ENCODE measurements at regions not wholly inside any gene's neighbourhood (a gene's known extent, or its start where the extent isn't known, plus 50 kb on each side); places are given as distances from the start of the nearest gene placed in this dataset.
"Not testable (repeated sequence)": the region's sequence is repeated elsewhere in the genome, so short reads cannot be mapped to it uniquely, and the experiment has no call there.

- DNase-seq (ENCODE audit: low read depth in 1 of 2, low spot score in 1 of 2), result not testable (repeated sequence)
These were observed 53.0 kb upstream of the C1QTNF3 start for GRCh38 chr5:34096033-34096432.

- DNase-seq (ENCODE audit: low read depth in 1 of 2, low spot score in 1 of 2), result not testable (repeated sequence)
These were observed 56.9 kb upstream of the C1QTNF3 start for GRCh38 chr5:34099891-34100290.

- DNase-seq (ENCODE audit: low read depth in 1 of 2, low spot score in 1 of 2), result not testable (repeated sequence)
These were observed 58.6 kb upstream of the C1QTNF3 start for GRCh38 chr5:34101567-34101966.

- not testable (repeated sequence) for DNase-seq (ENCODE audit: low read depth in 1 of 2, low spot score in 1 of 2)
These were observed 65.9 kb upstream of the C1QTNF3 start for GRCh38 chr5:34108897-34109296.

GRCh38 chr5:34124280-34124679 is 81.3 kb upstream of the C1QTNF3 start:
- DNase-seq (ENCODE audit: low read depth in 1 of 2, low spot score in 1 of 2), result not testable (repeated sequence)

- DNase-seq (ENCODE audit: low read depth in 1 of 2, low spot score in 1 of 2), result not testable (repeated sequence)
These were observed 82.3 kb upstream of the C1QTNF3 start for GRCh38 chr5:34125354-34125753.

GRCh38 chr5:34126741-34127140 is 83.7 kb upstream of the C1QTNF3 start:
- not testable (repeated sequence) for DNase-seq (ENCODE audit: low read depth in 1 of 2, low spot score in 1 of 2)

- not testable (repeated sequence) for DNase-seq (ENCODE audit: low read depth in 1 of 2, low spot score in 1 of 2)
These were observed 84.8 kb upstream of the C1QTNF3 start for GRCh38 chr5:34127818-34128217.

GRCh38 chr5:34128890-34129289 is 85.9 kb upstream of the C1QTNF3 start:
- DNase-seq (ENCODE audit: low read depth in 1 of 2, low spot score in 1 of 2), result not testable (repeated sequence)

- not testable (repeated sequence) for DNase-seq (ENCODE audit: low read depth in 1 of 2, low spot score in 1 of 2)
These were observed 112.0 kb upstream of the C1QTNF3 start for GRCh38 chr5:34154988-34155387.

- not testable (repeated sequence) for DNase-seq (ENCODE audit: low read depth in 1 of 2, low spot score in 1 of 2)
These were observed 113.8 kb upstream of the C1QTNF3 start for GRCh38 chr5:34156703-34157414.

GRCh38 chr5:34160904-34161303 is 117.9 kb upstream of the C1QTNF3 start:
- DNase-seq (ENCODE audit: low read depth in 1 of 2, low spot score in 1 of 2), result not testable (repeated sequence)

GRCh38 chr5:34171398-34171797 is 128.4 kb upstream of the C1QTNF3 start:
- DNase-seq (ENCODE audit: low read depth in 1 of 2, low spot score in 1 of 2), result not testable (repeated sequence)

- DNase-seq (ENCODE audit: low read depth in 1 of 2, low spot score in 1 of 2), result not testable (repeated sequence)
These were observed 136.6 kb upstream of the C1QTNF3 start for GRCh38 chr5:34179453-34180190.

GRCh38 chr5:34180225-34180624 is 137.2 kb upstream of the C1QTNF3 start:
- not testable (repeated sequence) for DNase-seq (ENCODE audit: low read depth in 1 of 2, low spot score in 1 of 2)

- not testable (repeated sequence) for DNase-seq (ENCODE audit: low read depth in 1 of 2, low spot score in 1 of 2)
These were observed 138.1 kb upstream of the C1QTNF3 start for GRCh38 chr5:34180940-34181614.

GRCh38 chr5:34185005-34185404 is 142.0 kb upstream of the C1QTNF3 start:
- DNase-seq (ENCODE audit: low read depth in 1 of 2, low spot score in 1 of 2), result not testable (repeated sequence)

GRCh38 chr5:34185572-34185971 is 142.6 kb upstream of the C1QTNF3 start:
- not testable (repeated sequence) for DNase-seq (ENCODE audit: low read depth in 1 of 2, low spot score in 1 of 2)

GRCh38 chr5:34186108-34186507 is 143.1 kb upstream of the C1QTNF3 start:
- DNase-seq (ENCODE audit: low read depth in 1 of 2, low spot score in 1 of 2), result not testable (repeated sequence)

GRCh38 chr5:34186865-34187264 is 143.9 kb upstream of the C1QTNF3 start:
- DNase-seq (ENCODE audit: low read depth in 1 of 2, low spot score in 1 of 2), result not testable (repeated sequence)

- DNase-seq (ENCODE audit: low read depth in 1 of 2, low spot score in 1 of 2), result not testable (repeated sequence)
These were observed 144.4 kb upstream of the C1QTNF3 start for GRCh38 chr5:34187441-34187840.

All from activated CD4-positive, alpha-beta T cell treated with anti-CD3 and anti-CD28 coated beads, Interleukin-2, amount 50 U/mL, for 24 hours (primary cell).